ENCODE measurements at regions not wholly inside any gene's neighbourhood (a gene's known extent, or its start where the extent isn't known, plus 50 kb on each side); places are given as distances from the start of the nearest gene placed in this dataset.

DNA sequence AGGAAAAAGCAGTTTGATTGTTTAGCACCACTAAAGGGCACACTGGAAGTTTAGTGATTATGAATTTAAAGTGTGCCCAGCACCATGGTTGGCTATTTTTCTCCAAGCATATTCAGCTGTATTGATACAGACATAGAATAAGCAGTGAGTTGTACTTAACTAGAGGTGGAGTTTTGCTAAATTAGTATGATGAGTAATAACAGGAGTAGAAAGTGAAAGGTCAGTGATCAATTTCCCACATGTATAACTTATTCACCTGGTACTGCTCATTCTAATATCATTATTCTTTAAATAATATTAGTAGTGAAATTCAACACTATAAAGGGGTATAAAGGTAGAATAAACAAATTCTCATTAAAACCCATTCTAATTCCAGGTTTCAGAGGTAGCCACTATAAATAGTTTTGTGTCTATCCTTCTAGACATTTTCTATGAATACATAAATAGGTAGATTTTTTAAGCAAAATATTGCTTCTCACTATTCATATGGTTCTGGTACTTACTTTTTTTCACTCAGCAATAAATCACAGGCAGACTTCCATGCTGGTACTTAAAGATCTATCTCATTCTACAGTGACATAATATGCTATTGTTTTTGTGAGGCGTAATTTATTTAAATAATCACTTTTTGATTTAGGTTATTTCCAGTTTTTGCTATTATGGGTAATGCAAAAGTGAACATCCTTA is 732.9 kb downstream of the VGLL3 start:
- WGBS, 2 donors (ENCODE audit: low coverage in 1 of 2), result 85 to 100% methylated on average over 1 of the region's 1 CpG
- H3K4me3 ChIP-seq, result no peak overlapping the region
- H3K27me3 ChIP-seq, result no peaks in the 10 kb centered on the region
- H3K4me1 ChIP-seq, result no peaks in the 10 kb centered on the region
- no peaks in the 10 kb centered on the region for H3K9me3 ChIP-seq
- TF ChIP-seq POLR2A (IDR thresholded peaks at IDR 0.05) (no peak), EP300 (IDR thresholded peaks at IDR 0.05; ENCODE audit: low read depth) (no peak), POLR2AphosphoS5 (IDR thresholded peaks at IDR 0.05) (no peak)
- TF ChIP-seq, protein P1, sequence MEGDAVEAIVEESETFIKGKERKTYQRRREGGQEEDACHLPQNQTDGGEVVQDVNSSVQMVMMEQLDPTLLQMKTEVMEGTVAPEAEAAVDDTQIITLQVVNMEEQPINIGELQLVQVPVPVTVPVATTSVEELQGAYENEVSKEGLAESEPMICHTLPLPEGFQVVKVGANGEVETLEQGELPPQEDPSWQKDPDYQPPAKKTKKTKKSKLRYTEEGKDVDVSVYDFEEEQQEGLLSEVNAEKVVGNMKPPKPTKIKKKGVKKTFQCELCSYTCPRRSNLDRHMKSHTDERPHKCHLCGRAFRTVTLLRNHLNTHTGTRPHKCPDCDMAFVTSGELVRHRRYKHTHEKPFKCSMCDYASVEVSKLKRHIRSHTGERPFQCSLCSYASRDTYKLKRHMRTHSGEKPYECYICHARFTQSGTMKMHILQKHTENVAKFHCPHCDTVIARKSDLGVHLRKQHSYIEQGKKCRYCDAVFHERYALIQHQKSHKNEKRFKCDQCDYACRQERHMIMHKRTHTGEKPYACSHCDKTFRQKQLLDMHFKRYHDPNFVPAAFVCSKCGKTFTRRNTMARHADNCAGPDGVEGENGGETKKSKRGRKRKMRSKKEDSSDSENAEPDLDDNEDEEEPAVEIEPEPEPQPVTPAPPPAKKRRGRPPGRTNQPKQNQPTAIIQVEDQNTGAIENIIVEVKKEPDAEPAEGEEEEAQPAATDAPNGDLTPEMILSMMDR (IDR thresholded peaks at IDR 0.05), result no peak
- no peak for DNase-seq
- intact Hi-C loops (cut with DNase I; ENCODE audit: low total_unique reads) (no loop called here), in situ Hi-C loops (cut with MboI; ENCODE audit: low pct_ligation_motif_present in 1 of 4, low pct_unique_long_range_greater_than_20kb in 1 of 4, low sequenced_read_pairs in 3 of 4) (no loop called here)
- no peaks in the 10 kb centered on the region for H3K36me3 ChIP-seq
- H3K27ac ChIP-seq, result no peak overlapping the region

DNA sequence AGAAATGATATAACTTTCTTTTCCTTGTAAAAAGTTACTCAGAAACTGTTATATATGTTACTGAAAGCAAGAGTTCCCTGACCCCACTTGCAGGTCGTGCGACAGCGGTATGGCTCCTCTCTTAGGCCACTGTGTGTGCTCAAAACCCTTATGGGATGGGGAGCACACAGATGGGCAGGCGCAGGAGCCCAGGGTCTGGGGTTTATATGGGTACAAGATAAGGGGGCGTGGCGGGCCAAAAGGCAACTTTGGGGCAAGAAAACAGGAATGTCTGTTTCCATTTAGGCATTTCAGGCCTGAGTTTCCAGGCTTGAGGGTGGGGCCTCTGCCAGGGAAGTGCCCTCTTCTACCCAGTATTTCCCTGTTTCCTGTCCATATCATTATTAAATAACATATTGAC is 736.5 kb downstream of the VGLL3 start:
- in situ Hi-C loops (cut with MboI; ENCODE audit: low pct_ligation_motif_present in 1 of 4, low pct_unique_long_range_greater_than_20kb in 1 of 4, low sequenced_read_pairs in 3 of 4), result no loop called here
- no peaks in the 10 kb centered on the region for H3K27me3 ChIP-seq
- no peak overlapping the region for H3K4me3 ChIP-seq
- H3K4me1 ChIP-seq, result no peaks in the 10 kb centered on the region
- no peak for DNase-seq
- intact Hi-C loops (cut with DNase I; ENCODE audit: low total_unique reads), result no loop called here
- WGBS, 2 donors (ENCODE audit: low coverage in 1 of 2), result 0 to 88% methylated on average over 1 to 6 of the region's 6 CpGs
- no peak overlapping the region for H3K27ac ChIP-seq
- H3K36me3 ChIP-seq, result no peaks in the 10 kb centered on the region
- no peaks in the 10 kb centered on the region for H3K9me3 ChIP-seq
- TF ChIP-seq POLR2A (IDR thresholded peaks at IDR 0.05), result no peak
- no peak for TF ChIP-seq EP300 (IDR thresholded peaks at IDR 0.05; ENCODE audit: low read depth)
- TF ChIP-seq, protein P1 (IDR thresholded peaks at IDR 0.05), result no peak
- no peak for TF ChIP-seq POLR2AphosphoS5 (IDR thresholded peaks at IDR 0.05)

DNA sequence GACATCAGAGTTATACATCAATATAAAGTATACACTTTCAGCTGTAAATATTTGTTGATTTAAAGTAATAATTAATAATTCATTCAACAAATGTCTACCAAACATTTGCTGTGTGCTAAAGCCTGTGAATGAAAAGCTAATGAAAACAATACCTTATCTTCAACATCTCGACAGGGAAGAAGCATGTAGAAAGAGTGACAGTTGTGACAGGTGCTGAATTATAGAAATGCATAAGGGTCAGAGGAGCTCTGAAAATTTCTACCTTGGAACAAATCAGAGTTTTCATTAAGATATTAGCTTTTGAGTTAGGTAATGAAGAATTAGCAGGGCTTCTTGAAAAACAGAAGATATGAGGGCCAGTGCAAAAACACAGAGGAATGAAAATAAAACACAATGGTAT is 739.2 kb downstream of the VGLL3 start:
- no peak for DNase-seq
- Histone ChIP-seq H3K4me1 (no peaks in the 10 kb centered on the region), H3K9me3 (no peaks in the 10 kb centered on the region), H3K36me3 (no peaks in the 10 kb centered on the region), H3K27me3 (no peaks in the 10 kb centered on the region), H3K27ac (no peak overlapping the region), H3K4me3 (no peak overlapping the region)
- in situ Hi-C loops (cut with MboI; ENCODE audit: low pct_ligation_motif_present in 1 of 4, low pct_unique_long_range_greater_than_20kb in 1 of 4, low sequenced_read_pairs in 3 of 4), result no loop called here
- TF ChIP-seq POLR2AphosphoS5 (IDR thresholded peaks at IDR 0.05), result no peak
- no peak for TF ChIP-seq EP300 (IDR thresholded peaks at IDR 0.05; ENCODE audit: low read depth)
- no peak for TF ChIP-seq POLR2A (IDR thresholded peaks at IDR 0.05)
- intact Hi-C loops (cut with DNase I; ENCODE audit: low total_unique reads), result no loop called here
- WGBS, 2 donors (ENCODE audit: low coverage in 1 of 2), result 33% methylated on average over 1 of the region's 1 CpG; no CpG with 5 or more reads in 1 of the 2 donors

DNA sequence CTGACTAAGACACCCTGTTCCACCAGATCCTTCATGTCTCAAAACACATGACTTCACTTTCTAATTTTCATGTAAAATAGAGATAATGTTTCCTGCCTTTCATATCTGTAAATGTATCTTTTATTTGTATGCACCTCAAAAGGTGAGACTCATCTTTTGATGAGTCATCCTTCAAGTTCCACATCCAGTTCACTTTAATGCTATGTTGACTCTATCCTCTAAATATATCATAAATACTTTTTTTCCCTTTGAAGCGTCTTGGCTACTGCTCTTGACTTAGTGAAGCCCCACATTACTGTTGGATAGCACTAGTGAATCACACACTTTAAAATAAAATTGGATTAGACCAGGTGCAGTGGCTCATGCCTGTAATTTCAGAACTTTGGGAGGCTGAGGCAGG is 741.1 kb downstream of the VGLL3 start:
- 9 to 35% methylated on average over 1 of the region's 1 CpG for WGBS, 2 donors (ENCODE audit: low coverage in 1 of 2)
- no peak for DNase-seq
- H3K9me3 ChIP-seq, result no peaks in the 10 kb centered on the region
- in situ Hi-C loops (cut with MboI; ENCODE audit: low pct_ligation_motif_present in 1 of 4, low pct_unique_long_range_greater_than_20kb in 1 of 4, low sequenced_read_pairs in 3 of 4), result loop anchor here in 1 of 4 donors (25.0 kb wide), 1 partner anchor 438 kb away; no protein-coding TSS in a partner anchor
- H3K4me3 ChIP-seq, result no peak overlapping the region
- H3K36me3 ChIP-seq, result no peaks in the 10 kb centered on the region
- peaks cover 0 to 2% (median 0%) of the 10 kb centered on the region in 4 donors for H3K4me1 ChIP-seq
- intact Hi-C loops (cut with DNase I; ENCODE audit: low total_unique reads), result no loop called here
- TF ChIP-seq, protein P1 (IDR thresholded peaks at IDR 0.05), result no peak
- TF ChIP-seq POLR2AphosphoS5 (IDR thresholded peaks at IDR 0.05), result no peak
- no peak for TF ChIP-seq EP300 (IDR thresholded peaks at IDR 0.05; ENCODE audit: low read depth)
- TF ChIP-seq POLR2A (IDR thresholded peaks at IDR 0.05), result no peak
- H3K27me3 ChIP-seq, result no peaks in the 10 kb centered on the region
- H3K27ac ChIP-seq, result no peak overlapping the region

Measured in transverse colon (tissue), 4 donors.